GM06990 (cell line): ENCODE measurements at regions not wholly inside any gene's neighbourhood (a gene's known extent, or its start where the extent isn't known, plus 50 kb on each side); places are given as distances from the start of the nearest gene placed in this dataset.

Experiments
- DNase-seq: peaks from one replicate; pipeline ENCODE4 v3.0.0-alpha.2; 2011; ENCODE audit not compliant: insufficient read length; ENCODE audit errors: extremely low read depth
- H3K27me3 ChIP-seq: replicated peaks from 2 replicates; pipeline ENCODE4 v1.6.0; 2011; ENCODE audit warnings: low read length; ENCODE audit not compliant: control insufficient read depth, insufficient read depth
- H3K36me3 ChIP-seq: 2 replicates; pipeline ENCODE4 v1.5.1; 2011; ENCODE audit warnings: low read length; ENCODE audit not compliant: control insufficient read depth, insufficient read depth
- H3K4me3 ChIP-seq: replicated peaks from 2 replicates; pipeline ENCODE4 v1.5.1; 2011; ENCODE audit warnings: low read depth, mild to moderate bottlenecking, control low read depth, low read length
- TF ChIP-seq, protein P1 (sequence below): IDR thresholded peaks from 2 replicates; pipeline ENCODE4 v1.5.1; 2011; ENCODE audit warnings: low read length, control low read depth, mild to moderate bottlenecking, inconsistent platforms; ENCODE audit not compliant: insufficient read depth, poor library complexity, severe bottlenecking

DNA sequence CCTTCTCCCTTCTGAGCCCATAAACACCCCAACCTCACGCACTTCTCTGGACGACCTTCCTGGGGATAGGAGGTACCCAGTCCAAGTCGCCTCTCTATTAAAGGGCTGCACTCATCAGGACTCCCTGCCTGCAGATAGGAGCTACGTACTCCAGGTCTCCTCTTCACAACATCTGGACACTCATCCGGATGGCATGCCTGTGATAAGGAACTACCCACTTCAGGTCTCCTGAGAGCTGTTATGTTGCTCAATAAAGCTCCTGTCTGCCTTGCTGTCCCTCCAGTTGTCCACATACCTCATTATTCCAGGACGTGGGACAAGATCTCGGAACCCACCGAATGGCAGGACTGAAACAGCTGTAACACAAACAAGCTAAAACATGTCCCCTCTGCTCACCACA, 548.0 kb downstream of the TBC1D32 start:
- Histone ChIP-seq H3K4me3 (no peak overlapping the region), H3K27me3 (no peaks in the 10 kb centered on the region), H3K36me3 (no peaks in the 10 kb centered on the region)
- no peak for DNase-seq
- TF ChIP-seq, protein P1, sequence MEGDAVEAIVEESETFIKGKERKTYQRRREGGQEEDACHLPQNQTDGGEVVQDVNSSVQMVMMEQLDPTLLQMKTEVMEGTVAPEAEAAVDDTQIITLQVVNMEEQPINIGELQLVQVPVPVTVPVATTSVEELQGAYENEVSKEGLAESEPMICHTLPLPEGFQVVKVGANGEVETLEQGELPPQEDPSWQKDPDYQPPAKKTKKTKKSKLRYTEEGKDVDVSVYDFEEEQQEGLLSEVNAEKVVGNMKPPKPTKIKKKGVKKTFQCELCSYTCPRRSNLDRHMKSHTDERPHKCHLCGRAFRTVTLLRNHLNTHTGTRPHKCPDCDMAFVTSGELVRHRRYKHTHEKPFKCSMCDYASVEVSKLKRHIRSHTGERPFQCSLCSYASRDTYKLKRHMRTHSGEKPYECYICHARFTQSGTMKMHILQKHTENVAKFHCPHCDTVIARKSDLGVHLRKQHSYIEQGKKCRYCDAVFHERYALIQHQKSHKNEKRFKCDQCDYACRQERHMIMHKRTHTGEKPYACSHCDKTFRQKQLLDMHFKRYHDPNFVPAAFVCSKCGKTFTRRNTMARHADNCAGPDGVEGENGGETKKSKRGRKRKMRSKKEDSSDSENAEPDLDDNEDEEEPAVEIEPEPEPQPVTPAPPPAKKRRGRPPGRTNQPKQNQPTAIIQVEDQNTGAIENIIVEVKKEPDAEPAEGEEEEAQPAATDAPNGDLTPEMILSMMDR = no peak

DNA sequence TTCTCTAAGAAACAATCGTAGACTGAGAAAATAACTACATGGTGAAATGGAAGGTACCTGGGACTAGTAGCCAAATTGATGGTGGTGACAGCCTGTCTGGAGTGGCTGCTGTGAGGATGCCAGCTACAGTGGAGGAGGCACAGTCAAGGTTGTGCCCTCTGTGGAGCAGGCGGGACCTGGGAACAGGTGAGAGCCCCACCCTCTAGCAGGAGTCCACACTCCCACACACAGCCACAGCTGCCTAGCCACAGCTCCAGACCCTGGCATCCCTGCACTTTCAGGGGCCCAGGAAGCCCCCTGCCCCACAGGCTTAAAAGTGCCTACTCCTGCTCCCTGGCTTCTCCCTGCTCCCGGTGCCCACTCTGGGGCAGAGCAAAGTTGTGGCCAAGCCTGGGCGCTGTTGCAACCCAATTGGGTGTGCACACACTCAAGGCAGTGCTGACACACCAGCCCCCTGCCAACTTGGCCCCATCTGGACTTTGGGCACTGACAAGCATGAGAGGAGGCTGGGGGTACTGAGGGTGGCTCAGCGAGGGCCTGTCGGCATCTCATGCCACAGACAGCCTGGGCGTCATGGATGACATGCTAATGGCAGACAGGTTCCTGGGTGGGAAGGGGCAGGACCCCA, 548.7 kb downstream of the TBC1D32 start:
- TF ChIP-seq, protein P1 = no peak
- DNase-seq = no peak
- Histone ChIP-seq H3K27me3 (no peaks in the 10 kb centered on the region), H3K36me3 (no peaks in the 10 kb centered on the region), H3K4me3 (no peak overlapping the region)

DNA sequence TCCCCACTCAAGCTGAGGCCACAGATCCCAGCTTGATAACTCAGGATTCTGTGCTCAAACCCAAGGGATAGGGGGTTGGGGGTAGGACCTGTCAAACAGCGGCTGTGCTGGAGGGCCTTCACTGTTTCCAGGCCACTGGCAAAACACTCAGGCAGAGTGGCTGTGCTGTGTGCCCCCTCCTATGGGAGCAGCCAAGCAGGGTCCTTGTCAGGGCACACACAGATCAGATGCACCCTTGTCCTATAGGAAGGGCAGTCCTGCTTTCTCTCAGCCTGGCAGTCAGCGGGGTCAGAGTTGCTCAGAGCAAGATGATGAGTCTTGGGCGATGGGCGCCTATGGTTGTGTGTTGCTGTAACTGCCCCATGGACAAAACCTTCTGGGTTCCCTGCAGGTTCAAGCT, 554.8 kb downstream of the TBC1D32 start:
- no peaks in the 10 kb centered on the region for H3K36me3 ChIP-seq
- H3K27me3 ChIP-seq = no peaks in the 10 kb centered on the region
- no peak overlapping the region for H3K4me3 ChIP-seq
- TF ChIP-seq, protein P1 = no peak
- DNase-seq = no peak

DNA sequence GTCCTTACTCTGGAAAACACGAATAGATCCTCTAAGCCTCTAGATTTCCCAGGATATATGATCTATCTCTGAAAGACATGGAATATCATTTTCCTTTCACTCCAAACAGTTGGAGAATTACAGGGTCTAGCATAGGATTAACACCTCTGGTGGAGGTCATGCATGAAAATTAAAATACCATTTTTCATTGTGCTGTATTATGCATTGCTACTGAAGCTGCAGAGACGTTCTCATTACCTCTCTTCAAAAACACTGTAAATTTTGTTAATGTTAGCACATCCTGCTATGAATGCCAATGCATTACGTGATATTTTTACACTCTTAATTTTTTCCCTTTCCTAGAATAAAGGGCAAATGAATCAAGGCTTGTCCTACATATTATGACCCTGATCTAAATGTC, 558.6 kb downstream of the TBC1D32 start:
- Histone ChIP-seq H3K36me3 (no peaks in the 10 kb centered on the region), H3K4me3 (no peak overlapping the region), H3K27me3 (no peaks in the 10 kb centered on the region)
- DNase-seq = no peak
- TF ChIP-seq, protein P1 = no peak

DNA sequence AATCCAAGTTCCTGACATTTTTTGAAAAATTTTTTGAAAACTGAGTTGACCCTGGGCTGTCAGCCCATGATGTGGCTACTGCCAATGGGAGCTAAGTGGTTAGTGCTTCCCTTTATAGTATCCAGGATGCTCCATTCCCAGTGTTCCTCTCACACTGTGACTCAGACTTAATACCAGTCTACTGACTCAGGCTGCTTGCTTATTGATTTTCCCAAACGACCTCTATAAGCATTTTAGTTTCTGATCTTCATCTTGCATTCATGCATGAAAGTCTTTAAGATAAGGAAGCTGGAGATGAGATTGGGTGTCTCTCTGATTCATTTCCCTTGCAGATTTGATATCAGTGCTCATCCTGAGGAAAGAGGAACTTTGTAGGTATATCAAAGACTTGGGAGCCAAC, 560.0 kb downstream of the TBC1D32 start:
- H3K36me3 ChIP-seq = no peaks in the 10 kb centered on the region
- DNase-seq = no peak
- H3K27me3 ChIP-seq = no peaks in the 10 kb centered on the region
- no peak overlapping the region for H3K4me3 ChIP-seq
- TF ChIP-seq, protein P1 = no peak

DNA sequence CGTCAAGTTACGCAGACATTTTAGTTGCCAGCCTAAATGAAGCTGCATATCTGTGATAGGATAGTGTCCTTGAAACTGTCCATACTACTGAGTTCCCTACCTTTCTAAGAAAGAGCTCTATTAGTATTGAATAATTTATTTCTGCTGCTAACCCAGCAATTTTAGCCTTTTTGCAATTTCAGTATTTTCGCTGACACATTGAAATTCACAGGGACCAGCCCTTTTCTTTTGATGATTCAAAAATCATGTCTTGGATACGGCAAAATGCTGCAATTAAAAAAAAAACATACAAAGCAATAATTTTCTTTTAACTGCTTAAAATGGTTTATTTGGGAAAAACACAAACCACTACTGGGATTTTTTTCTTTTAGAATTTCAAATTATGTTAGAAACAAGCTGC, 563.3 kb downstream of the TBC1D32 start:
- no peak overlapping the region for H3K4me3 ChIP-seq
- DNase-seq = no peak
- H3K27me3 ChIP-seq = no peaks in the 10 kb centered on the region
- no peaks in the 10 kb centered on the region for H3K36me3 ChIP-seq
- TF ChIP-seq, protein P1 = no peak
